WTC11 (cell line): ENCODE measurements at regions not wholly inside any gene's neighbourhood (a gene's known extent, or its start where the extent isn't known, plus 50 kb on each side); places are given as distances from the start of the nearest gene placed in this dataset.

Experiments
- ATAC-seq: fragments of 200-7000 bp; cut with Tn5 transposase; 2 replicates; pipeline ENCODE4 v1.10.0; 2021; ENCODE audit warnings: mild to moderate bottlenecking, moderate library complexity
- CTCF ChIA-PET: fragments of 300-600 bp; sonication (Branson Sonifier 250); formaldehyde crosslinking; loops from one replicate; lab custom pipeline; 2021; ENCODE audit warnings: antibody characterized with exemption; lab: Charles Lee
- POLR2A ChIA-PET: fragments of 350-600 bp; sonication (Branson Sonifier 250); formaldehyde crosslinking; loops from one replicate; lab custom pipeline; 2021; ENCODE audit warnings: antibody characterized with exemption; lab: Charles Lee
- DNase-seq: peaks from one replicate; pipeline ENCODE4 v3.0.0; 2021; ENCODE audit warnings: low spot score
- H3K27ac Mint-ChIP-seq: 2 replicates; pipeline ENCODE4 v1.8.0; 2021; ENCODE audit warnings: mixed read lengths
- H3K27me3 Mint-ChIP-seq: 2 replicates; pipeline ENCODE4 v1.8.0; 2021; ENCODE audit warnings: low read depth, mild to moderate bottlenecking, moderate library complexity, mixed read lengths
- H3K36me3 Mint-ChIP-seq: 2 replicates; pipeline ENCODE4 v1.8.0; 2021; ENCODE audit warnings: mixed read lengths
- H3K4me1 Mint-ChIP-seq: 2 replicates; pipeline ENCODE4 v1.8.0; 2022; ENCODE audit warnings: mixed read lengths
- H3K4me3 Mint-ChIP-seq: 2 replicates; pipeline ENCODE4 v1.8.0; 2021; ENCODE audit warnings: mild to moderate bottlenecking, moderate library complexity, mixed read lengths
- H3K9me3 Mint-ChIP-seq: 2 replicates; pipeline ENCODE4 v1.8.0; 2021; ENCODE audit warnings: mixed read lengths
- CREB1 ChIP-seq: sonication (generic); formaldehyde crosslinking; IDR thresholded peaks from 2 replicates; pipeline ENCODE4 v1.8.0; 2023; ENCODE audit warnings: mild to moderate bottlenecking, missing genetic modification reagents
- ETV6 ChIP-seq: sonication (generic); formaldehyde crosslinking; IDR thresholded peaks from 2 replicates; pipeline ENCODE4 v1.8.1; 2022; ENCODE audit warnings: mild to moderate bottlenecking, missing genetic modification reagents
- MXD4 ChIP-seq: fragments of 250-450 bp; sonication (Bioruptor Pico); IDR thresholded peaks from 2 replicates; pipeline ENCODE4 v1.8.0; 2021; ENCODE audit warnings: mild to moderate bottlenecking, moderate library complexity, borderline replicate concordance
- NR2C2 ChIP-seq: sonication (generic); formaldehyde crosslinking; IDR thresholded peaks from 2 replicates; pipeline ENCODE4 v1.8.0; 2022; ENCODE audit warnings: mild to moderate bottlenecking, missing genetic modification reagents
- SMAD3 ChIP-seq: sonication (generic); formaldehyde crosslinking; IDR thresholded peaks from 2 replicates; pipeline ENCODE4 v1.8.0; 2022; ENCODE audit warnings: missing genetic modification reagents, mild to moderate bottlenecking, borderline replicate concordance
- ZNF121 ChIP-seq: sonication (generic); formaldehyde crosslinking; IDR thresholded peaks from 2 replicates; pipeline ENCODE4 v1.8.0; 2023; ENCODE audit warnings: missing genetic modification reagents
- ZNF219 ChIP-seq: sonication (generic); formaldehyde crosslinking; IDR thresholded peaks from 2 replicates; pipeline ENCODE4 v1.8.0; 2023; ENCODE audit warnings: missing genetic modification reagents, mild to moderate bottlenecking, borderline replicate concordance
- TF ChIP-seq, protein P1 (sequence below): fragments of 250-450 bp; sonication (Bioruptor Pico); IDR thresholded peaks from 2 replicates; pipeline ENCODE4 v1.8.0; 2021; ENCODE audit warnings: mild to moderate bottlenecking
- TF ChIP-seq, protein P2 (sequence below): sonication (generic); formaldehyde crosslinking; IDR thresholded peaks from 2 replicates; pipeline ENCODE4 v1.8.0; 2023; ENCODE audit warnings: mild to moderate bottlenecking, missing genetic modification reagents
- TF ChIP-seq, protein P3 (sequence below): sonication (generic); formaldehyde crosslinking; IDR thresholded peaks from 2 replicates; pipeline ENCODE4 v1.8.0; 2023; ENCODE audit warnings: missing genetic modification reagents, mild to moderate bottlenecking, borderline replicate concordance
- TF ChIP-seq, protein P4 (sequence below): sonication (generic); formaldehyde crosslinking; IDR thresholded peaks from 2 replicates; pipeline ENCODE4 v1.8.0; 2023; ENCODE audit warnings: missing genetic modification reagents
- TF ChIP-seq, protein P5 (sequence below): sonication (generic); formaldehyde crosslinking; IDR thresholded peaks from 2 replicates; pipeline ENCODE4 v1.8.1; 2023; ENCODE audit warnings: mild to moderate bottlenecking, missing genetic modification reagents, borderline replicate concordance

DNA sequence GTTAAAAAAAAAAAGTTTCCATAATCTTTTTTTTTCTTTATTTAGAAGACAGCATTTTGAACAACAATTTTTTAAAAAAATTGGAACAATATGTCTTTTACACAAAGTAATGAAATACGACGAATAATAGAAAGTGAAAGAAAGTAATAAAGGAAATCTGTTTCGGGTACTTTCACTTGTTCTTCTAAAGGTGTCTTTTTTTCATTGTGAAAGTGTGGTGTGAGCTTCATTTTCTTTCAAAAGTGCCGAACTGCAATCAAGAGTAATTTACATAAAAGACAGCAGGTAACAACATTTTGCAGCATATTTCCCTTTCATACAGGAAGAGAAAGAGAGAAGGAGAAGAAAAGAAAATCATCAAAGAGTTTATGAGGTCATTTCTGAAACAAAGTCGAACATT, 159.7 kb upstream of the CDH12 start:
- Mint-ChIP-seq H3K36me3 (no peaks in the 10 kb centered on the region), H3K4me1 (no peaks in the 10 kb centered on the region; the same call in 1 of the 2 replicates), H3K9me3 (no peaks in the 10 kb centered on the region), H3K4me3 (no peak overlapping the region), H3K27ac (no peak overlapping the region)
- ATAC-seq, result no peak
- no peak for TF ChIP-seq SMAD3 (CRISPR knock-in tag)
- TF ChIP-seq, protein P1, sequence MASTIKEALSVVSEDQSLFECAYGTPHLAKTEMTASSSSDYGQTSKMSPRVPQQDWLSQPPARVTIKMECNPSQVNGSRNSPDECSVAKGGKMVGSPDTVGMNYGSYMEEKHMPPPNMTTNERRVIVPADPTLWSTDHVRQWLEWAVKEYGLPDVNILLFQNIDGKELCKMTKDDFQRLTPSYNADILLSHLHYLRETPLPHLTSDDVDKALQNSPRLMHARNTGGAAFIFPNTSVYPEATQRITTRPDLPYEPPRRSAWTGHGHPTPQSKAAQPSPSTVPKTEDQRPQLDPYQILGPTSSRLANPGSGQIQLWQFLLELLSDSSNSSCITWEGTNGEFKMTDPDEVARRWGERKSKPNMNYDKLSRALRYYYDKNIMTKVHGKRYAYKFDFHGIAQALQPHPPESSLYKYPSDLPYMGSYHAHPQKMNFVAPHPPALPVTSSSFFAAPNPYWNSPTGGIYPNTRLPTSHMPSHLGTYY (CRISPR knock-in tag), result no peak
- TF ChIP-seq, protein P2, sequence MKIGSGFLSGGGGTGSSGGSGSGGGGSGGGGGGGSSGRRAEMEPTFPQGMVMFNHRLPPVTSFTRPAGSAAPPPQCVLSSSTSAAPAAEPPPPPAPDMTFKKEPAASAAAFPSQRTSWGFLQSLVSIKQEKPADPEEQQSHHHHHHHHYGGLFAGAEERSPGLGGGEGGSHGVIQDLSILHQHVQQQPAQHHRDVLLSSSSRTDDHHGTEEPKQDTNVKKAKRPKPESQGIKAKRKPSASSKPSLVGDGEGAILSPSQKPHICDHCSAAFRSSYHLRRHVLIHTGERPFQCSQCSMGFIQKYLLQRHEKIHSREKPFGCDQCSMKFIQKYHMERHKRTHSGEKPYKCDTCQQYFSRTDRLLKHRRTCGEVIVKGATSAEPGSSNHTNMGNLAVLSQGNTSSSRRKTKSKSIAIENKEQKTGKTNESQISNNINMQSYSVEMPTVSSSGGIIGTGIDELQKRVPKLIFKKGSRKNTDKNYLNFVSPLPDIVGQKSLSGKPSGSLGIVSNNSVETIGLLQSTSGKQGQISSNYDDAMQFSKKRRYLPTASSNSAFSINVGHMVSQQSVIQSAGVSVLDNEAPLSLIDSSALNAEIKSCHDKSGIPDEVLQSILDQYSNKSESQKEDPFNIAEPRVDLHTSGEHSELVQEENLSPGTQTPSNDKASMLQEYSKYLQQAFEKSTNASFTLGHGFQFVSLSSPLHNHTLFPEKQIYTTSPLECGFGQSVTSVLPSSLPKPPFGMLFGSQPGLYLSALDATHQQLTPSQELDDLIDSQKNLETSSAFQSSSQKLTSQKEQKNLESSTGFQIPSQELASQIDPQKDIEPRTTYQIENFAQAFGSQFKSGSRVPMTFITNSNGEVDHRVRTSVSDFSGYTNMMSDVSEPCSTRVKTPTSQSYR, result no peak
- TF ChIP-seq, protein P3, sequence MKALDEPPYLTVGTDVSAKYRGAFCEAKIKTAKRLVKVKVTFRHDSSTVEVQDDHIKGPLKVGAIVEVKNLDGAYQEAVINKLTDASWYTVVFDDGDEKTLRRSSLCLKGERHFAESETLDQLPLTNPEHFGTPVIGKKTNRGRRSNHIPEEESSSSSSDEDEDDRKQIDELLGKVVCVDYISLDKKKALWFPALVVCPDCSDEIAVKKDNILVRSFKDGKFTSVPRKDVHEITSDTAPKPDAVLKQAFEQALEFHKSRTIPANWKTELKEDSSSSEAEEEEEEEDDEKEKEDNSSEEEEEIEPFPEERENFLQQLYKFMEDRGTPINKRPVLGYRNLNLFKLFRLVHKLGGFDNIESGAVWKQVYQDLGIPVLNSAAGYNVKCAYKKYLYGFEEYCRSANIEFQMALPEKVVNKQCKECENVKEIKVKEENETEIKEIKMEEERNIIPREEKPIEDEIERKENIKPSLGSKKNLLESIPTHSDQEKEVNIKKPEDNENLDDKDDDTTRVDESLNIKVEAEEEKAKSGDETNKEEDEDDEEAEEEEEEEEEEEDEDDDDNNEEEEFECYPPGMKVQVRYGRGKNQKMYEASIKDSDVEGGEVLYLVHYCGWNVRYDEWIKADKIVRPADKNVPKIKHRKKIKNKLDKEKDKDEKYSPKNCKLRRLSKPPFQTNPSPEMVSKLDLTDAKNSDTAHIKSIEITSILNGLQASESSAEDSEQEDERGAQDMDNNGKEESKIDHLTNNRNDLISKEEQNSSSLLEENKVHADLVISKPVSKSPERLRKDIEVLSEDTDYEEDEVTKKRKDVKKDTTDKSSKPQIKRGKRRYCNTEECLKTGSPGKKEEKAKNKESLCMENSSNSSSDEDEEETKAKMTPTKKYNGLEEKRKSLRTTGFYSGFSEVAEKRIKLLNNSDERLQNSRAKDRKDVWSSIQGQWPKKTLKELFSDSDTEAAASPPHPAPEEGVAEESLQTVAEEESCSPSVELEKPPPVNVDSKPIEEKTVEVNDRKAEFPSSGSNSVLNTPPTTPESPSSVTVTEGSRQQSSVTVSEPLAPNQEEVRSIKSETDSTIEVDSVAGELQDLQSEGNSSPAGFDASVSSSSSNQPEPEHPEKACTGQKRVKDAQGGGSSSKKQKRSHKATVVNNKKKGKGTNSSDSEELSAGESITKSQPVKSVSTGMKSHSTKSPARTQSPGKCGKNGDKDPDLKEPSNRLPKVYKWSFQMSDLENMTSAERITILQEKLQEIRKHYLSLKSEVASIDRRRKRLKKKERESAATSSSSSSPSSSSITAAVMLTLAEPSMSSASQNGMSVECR, result no peak
- TF ChIP-seq, all 79 proteins: peak for 0
- ChIA-PET CTCF (no interaction called here), POLR2A (no interaction called here)
- no peak for DNase-seq
- no peaks in the 10 kb centered on the region for H3K27me3 Mint-ChIP-seq

DNA sequence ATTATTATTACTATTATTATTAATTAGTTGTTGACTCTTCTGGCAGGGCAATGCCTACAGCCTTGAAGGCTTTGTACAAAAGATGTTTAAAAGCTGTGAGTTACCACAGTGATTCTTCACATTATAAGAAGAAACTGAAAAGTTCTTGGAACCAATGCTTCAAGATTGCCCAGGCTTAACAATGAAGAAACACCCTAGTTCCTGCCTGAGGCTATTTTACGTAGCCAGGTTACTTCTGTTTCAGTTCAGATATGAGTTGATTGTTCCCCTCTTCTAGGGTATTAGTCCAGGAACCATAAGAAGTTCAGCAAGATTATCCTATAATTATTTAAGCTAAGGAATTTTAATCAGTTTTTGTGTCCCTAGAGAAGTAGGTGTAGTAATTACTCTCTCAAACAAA, 154.6 kb upstream of the CDH12 start:
- H3K4me1 Mint-ChIP-seq, result no peaks in the 10 kb centered on the region; the same call in 1 of the 2 replicates
- no peaks in the 10 kb centered on the region for H3K9me3 Mint-ChIP-seq
- CTCF ChIA-PET, result no interaction called here
- ATAC-seq, result no peak
- TF ChIP-seq MXD4 (CRISPR knock-in tag) (no peak), ZNF121 (no peak), ETV6 (CRISPR knock-in tag) (no peak), CREB1 (CRISPR knock-in tag) (no peak)
- TF ChIP-seq, protein P4, sequence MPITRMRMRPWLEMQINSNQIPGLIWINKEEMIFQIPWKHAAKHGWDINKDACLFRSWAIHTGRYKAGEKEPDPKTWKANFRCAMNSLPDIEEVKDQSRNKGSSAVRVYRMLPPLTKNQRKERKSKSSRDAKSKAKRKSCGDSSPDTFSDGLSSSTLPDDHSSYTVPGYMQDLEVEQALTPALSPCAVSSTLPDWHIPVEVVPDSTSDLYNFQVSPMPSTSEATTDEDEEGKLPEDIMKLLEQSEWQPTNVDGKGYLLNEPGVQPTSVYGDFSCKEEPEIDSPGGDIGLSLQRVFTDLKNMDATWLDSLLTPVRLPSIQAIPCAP (CRISPR knock-in tag), result no peak
- H3K36me3 Mint-ChIP-seq, result no peaks in the 10 kb centered on the region
- H3K27me3 Mint-ChIP-seq, result no peaks in the 10 kb centered on the region
- POLR2A ChIA-PET, result no interaction called here
- DNase-seq, result no peak
- H3K4me3 Mint-ChIP-seq, result no peak overlapping the region
- H3K27ac Mint-ChIP-seq, result no peak overlapping the region

DNA sequence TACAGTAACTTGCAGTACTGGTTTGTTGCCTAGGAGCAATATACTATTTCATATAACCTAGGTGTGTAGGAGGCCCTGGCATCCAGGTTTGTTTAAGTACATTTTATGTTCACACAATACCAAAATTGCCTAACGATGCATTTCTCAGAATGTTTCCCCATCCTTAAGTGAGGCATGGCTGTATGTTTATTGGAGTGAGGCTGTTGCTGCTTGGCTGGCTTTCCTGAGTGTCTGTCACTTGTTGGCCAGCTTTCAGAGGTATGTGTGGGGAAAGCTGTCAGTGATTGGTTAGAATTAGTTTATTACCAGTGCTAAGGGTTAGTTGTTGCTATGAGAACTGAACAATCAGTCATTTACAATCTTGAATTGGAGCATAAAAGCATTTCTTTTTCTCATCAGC, 154.1 kb upstream of the CDH12 start:
- no peak overlapping the region for H3K27ac Mint-ChIP-seq
- no peaks in the 10 kb centered on the region for H3K4me1 Mint-ChIP-seq
- no peaks in the 10 kb centered on the region for H3K27me3 Mint-ChIP-seq
- ChIA-PET CTCF (no interaction called here), POLR2A (no interaction called here)
- no peak overlapping the region for H3K4me3 Mint-ChIP-seq
- H3K9me3 Mint-ChIP-seq, result no peaks in the 10 kb centered on the region
- DNase-seq (no peak), ATAC-seq (no peak)
- H3K36me3 Mint-ChIP-seq, result no peaks in the 10 kb centered on the region
- TF ChIP-seq ZNF219 (CRISPR knock-in tag) (no peak), NR2C2 (CRISPR knock-in tag) (no peak)

DNA sequence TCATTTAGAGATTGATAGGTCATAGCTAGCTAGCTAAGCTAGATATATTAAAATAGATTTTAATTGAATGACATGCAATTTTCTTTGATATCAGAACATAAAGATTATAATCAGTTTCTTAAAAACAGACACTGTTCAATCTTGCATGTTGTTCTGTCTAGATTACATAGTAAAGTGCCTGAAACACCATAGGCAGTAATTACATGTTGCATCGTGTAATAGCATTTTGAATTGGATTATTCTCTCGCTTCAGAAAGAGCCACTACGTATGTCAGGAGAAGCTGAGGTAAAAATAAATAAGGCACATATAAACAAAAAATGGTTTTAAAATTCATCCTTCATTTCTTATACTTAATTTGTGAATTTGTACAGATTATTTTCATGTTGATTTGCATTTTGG, 148.0 kb upstream of the CDH12 start:
- ATAC-seq, result no peak
- ChIA-PET CTCF (no interaction called here), POLR2A (no interaction called here)
- H3K27ac Mint-ChIP-seq, result no peak overlapping the region
- DNase-seq, result no peak
- no peaks in the 10 kb centered on the region for H3K27me3 Mint-ChIP-seq
- H3K4me3 Mint-ChIP-seq, result no peak overlapping the region
- H3K36me3 Mint-ChIP-seq, result no peaks in the 10 kb centered on the region
- no peaks in the 10 kb centered on the region for H3K9me3 Mint-ChIP-seq
- H3K4me1 Mint-ChIP-seq, result no peaks in the 10 kb centered on the region
- TF ChIP-seq, protein P5, sequence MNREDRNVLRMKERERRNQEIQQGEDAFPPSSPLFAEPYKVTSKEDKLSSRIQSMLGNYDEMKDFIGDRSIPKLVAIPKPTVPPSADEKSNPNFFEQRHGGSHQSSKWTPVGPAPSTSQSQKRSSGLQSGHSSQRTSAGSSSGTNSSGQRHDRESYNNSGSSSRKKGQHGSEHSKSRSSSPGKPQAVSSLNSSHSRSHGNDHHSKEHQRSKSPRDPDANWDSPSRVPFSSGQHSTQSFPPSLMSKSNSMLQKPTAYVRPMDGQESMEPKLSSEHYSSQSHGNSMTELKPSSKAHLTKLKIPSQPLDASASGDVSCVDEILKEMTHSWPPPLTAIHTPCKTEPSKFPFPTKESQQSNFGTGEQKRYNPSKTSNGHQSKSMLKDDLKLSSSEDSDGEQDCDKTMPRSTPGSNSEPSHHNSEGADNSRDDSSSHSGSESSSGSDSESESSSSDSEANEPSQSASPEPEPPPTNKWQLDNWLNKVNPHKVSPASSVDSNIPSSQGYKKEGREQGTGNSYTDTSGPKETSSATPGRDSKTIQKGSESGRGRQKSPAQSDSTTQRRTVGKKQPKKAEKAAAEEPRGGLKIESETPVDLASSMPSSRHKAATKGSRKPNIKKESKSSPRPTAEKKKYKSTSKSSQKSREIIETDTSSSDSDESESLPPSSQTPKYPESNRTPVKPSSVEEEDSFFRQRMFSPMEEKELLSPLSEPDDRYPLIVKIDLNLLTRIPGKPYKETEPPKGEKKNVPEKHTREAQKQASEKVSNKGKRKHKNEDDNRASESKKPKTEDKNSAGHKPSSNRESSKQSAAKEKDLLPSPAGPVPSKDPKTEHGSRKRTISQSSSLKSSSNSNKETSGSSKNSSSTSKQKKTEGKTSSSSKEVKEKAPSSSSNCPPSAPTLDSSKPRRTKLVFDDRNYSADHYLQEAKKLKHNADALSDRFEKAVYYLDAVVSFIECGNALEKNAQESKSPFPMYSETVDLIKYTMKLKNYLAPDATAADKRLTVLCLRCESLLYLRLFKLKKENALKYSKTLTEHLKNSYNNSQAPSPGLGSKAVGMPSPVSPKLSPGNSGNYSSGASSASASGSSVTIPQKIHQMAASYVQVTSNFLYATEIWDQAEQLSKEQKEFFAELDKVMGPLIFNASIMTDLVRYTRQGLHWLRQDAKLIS (CRISPR knock-in tag), result no peak
